ENCODE measurements at regions not wholly inside any gene's neighbourhood (a gene's known extent, or its start where the extent isn't known, plus 50 kb on each side); places are given as distances from the start of the nearest gene placed in this dataset.

DNA sequence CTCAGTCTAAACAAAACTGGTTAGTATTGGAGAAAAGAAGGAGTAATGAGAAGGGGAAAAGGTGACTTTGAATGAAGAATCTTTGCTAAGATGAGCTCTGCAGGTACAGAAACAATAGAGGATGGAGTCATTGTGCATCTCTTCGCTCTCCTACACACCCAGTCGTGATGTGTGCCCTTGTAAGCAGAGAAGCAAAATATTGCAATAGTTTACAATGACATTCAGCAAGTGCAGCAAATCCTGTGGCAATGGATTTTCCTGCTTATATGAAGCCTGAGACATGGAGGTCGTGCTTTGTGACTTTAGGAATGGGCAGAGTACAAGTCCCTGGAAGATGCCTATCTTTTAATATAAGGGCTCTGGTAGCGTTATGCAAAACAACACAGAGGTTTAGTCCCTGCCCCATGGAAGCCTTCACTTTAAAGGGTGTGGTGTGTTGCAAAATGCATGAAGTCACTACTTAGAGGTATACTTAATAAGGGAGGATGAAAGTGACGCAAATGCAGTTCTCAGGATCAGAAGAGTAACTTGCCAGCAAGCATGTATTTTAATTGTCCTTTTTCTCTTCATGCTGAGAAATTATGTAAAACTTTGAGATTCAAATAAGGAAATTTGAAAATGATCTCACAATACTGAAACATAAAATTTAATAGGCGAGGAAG, 88.0 kb upstream of the IVNS1ABP start:
- no peak overlapping the region for H2BK120ac ChIP-seq (ENCODE audit: low read depth, low read length, poor library complexity, severe bottlenecking)
- no CpG with 5 or more reads among the region's 6 CpGs for WGBS (ENCODE audit: extremely low coverage, insufficient read length, low lambda C conversion rate)
- Mint-ChIP-seq H3K9me3 (peaks cover 3 to 6% of the 10 kb centered on the region in 2 experiments; a peak in 3 of 5 replicates), H3K4me1 (peaks cover 13 to 19% of the 10 kb centered on the region in 2 experiments), H3K36me3 (ENCODE audit: insufficient read depth in 1 of 3, low read depth in 3 of 3) (peaks cover 0 to 1% (median 0%) of the 10 kb centered on the region in 3 experiments; a peak in 1 of 7 replicates), H3K4me3 (no peak overlapping the region), H3K27me3 (ENCODE audit: low read depth) (no peaks in the 10 kb centered on the region; the same call in 1 of the 2 replicates), H3K27ac (no peak overlapping the region)
- H2BK5ac ChIP-seq (ENCODE audit: insufficient read length, low read length) = no peak overlapping the region
- H2BK15ac ChIP-seq (ENCODE audit: low read depth, low read length) = no peak overlapping the region
- H4K5ac ChIP-seq (ENCODE audit: insufficient read length, low read depth, low read length) = no peak overlapping the region
- H3T11ph ChIP-seq (ENCODE audit: low read length) = no peak overlapping the region
- H3K14ac ChIP-seq (ENCODE audit: insufficient read depth, low read length) = no peak overlapping the region
- H4K8ac ChIP-seq (replicated peaks; ENCODE audit: insufficient read length, low read depth, low read length) = no peak overlapping the region
- H3K27me3 ChIP-seq (ENCODE audit: insufficient read depth, low read length) = no peaks in the 10 kb centered on the region
- no peak overlapping the region for H4K91ac ChIP-seq (ENCODE audit: insufficient read length, low read depth, low read length)
- no peaks in the 10 kb centered on the region for H3K23me2 ChIP-seq (ENCODE audit: insufficient read length, low read depth, low read length, poor library complexity, severe bottlenecking)
- H3K79me2 ChIP-seq (ENCODE audit: insufficient read depth, low read length) = no peaks in the 10 kb centered on the region
- no peak overlapping the region for H3K4ac ChIP-seq (ENCODE audit: low read depth, low read length)
- no peaks in the 10 kb centered on the region for H4K20me1 ChIP-seq (ENCODE audit: control insufficient read depth, insufficient read depth, insufficient read length)
- no peak for DNase-seq
- no peak overlapping the region for H2BK20ac ChIP-seq (ENCODE audit: low read depth, low read length, poor library complexity, severe bottlenecking)
- no peak for TF ChIP-seq CTCF (conservative IDR thresholded peaks at IDR 0.05)
- H3K23ac ChIP-seq (ENCODE audit: insufficient read length, low read depth, low read length) = no peak overlapping the region
- no peak overlapping the region for H3K18ac ChIP-seq (ENCODE audit: insufficient read length, low read depth, low read length)
- no peak overlapping the region for H2AFZ ChIP-seq (ENCODE audit: low read length)
- no peaks in the 10 kb centered on the region for H3K9me3 ChIP-seq (ENCODE audit: control insufficient read depth, low read depth, low read length)
- H3K4me1 ChIP-seq (ENCODE audit: insufficient read depth, low read length) = peaks cover 2% of the 10 kb centered on the region; the same call in 1 of the 2 replicates
- no peaks in the 10 kb centered on the region for H3K79me1 ChIP-seq (ENCODE audit: insufficient read depth, low read depth, low read length, poor library complexity, severe bottlenecking)
- no peak overlapping the region for H3K27ac ChIP-seq (ENCODE audit: insufficient read length, low read depth, low read length)
- H2BK12ac ChIP-seq (ENCODE audit: insufficient read length, low read depth, low read length) = no peak overlapping the region
- H3K4me2 ChIP-seq (ENCODE audit: insufficient read depth, insufficient read length, low read length) = no peak overlapping the region
- H2AK5ac ChIP-seq (ENCODE audit: insufficient read length, low read length) = no peak overlapping the region
- H3K9ac ChIP-seq (ENCODE audit: extremely low read depth, insufficient read length, low read length) = no peak overlapping the region
- H3K56ac ChIP-seq (ENCODE audit: insufficient read length, low read depth, low read length) = no peak overlapping the region

Measured in H9 (cell line).